Lung (tissue), 11 donors: ENCODE measurements at regions not wholly inside any gene's neighbourhood (a gene's known extent, or its start where the extent isn't known, plus 50 kb on each side); places are given as distances from the start of the nearest gene placed in this dataset.
"Not testable (repeated sequence)": the region's sequence is repeated elsewhere in the genome, so short reads cannot be mapped to it uniquely, and the experiment has no call there.

Experiments used
- ATAC-seq: fragments of 200-7000 bp; cut with Tn5 transposase; one replicate; pipeline ENCODE4 v1.9.1; 2020; ENCODE audit warnings: moderate number of reproducible peaks; ENCODE audit not compliant: insufficient read depth, low FRiP score
- DNase-seq, 3 donors: peaks; one replicate each; pipeline ENCODE4 v3.0.0-alpha.2; 2013 to 2017
- H3K27ac ChIP-seq, 2 donors: one replicate each; pipeline ENCODE4 v1.5.1; 2013; ENCODE audit warnings: mild to moderate bottlenecking in 2 of 2, moderate library complexity in 2 of 2, control low read depth in 1 of 2, inconsistent platforms in 1 of 2, low read depth in 1 of 2, low read length in 1 of 2
- H3K27me3 ChIP-seq, 3 donors: one replicate each; pipeline ENCODE4 v1.5.1; 2013; ENCODE audit warnings: low read length in 2 of 3; ENCODE audit not compliant: control insufficient read depth in 3 of 3, insufficient read depth in 3 of 3
- H3K36me3 ChIP-seq, 4 donors: one replicate each; pipeline ENCODE4 v1.5.1; 2013; ENCODE audit warnings: low read length in 4 of 4, mild to moderate bottlenecking in 1 of 4, moderate library complexity in 1 of 4; ENCODE audit not compliant: control insufficient read depth in 4 of 4, insufficient read depth in 4 of 4
- H3K4me1 ChIP-seq, 5 donors: one replicate each; pipeline ENCODE4 v1.5.1; 2013; ENCODE audit warnings: low read length in 5 of 5, mild to moderate bottlenecking in 2 of 5, moderate library complexity in 1 of 5; ENCODE audit not compliant: control insufficient read depth in 5 of 5, insufficient read depth in 5 of 5
- H3K4me3 ChIP-seq: one replicate; pipeline ENCODE4 v1.5.1; 2013; ENCODE audit warnings: mild to moderate bottlenecking, control low read depth, moderate library complexity
- H3K9ac ChIP-seq, 2 donors: one replicate each; pipeline ENCODE4 v1.5.1; 2013; ENCODE audit warnings: low read length in 2 of 2, control low read depth in 1 of 2; ENCODE audit not compliant: insufficient read depth in 1 of 2
- H3K9me3 ChIP-seq, 4 donors: one replicate each; pipeline ENCODE4 v1.5.1; 2013; ENCODE audit warnings: low read length in 3 of 4, mild to moderate bottlenecking in 1 of 4, moderate library complexity in 1 of 4; ENCODE audit not compliant: control insufficient read depth in 4 of 4, insufficient read depth in 3 of 4
- WGBS, 2 donors: extraction: QIAGEN DNeasy Blood & Tissue Kit; methylation state at CpG; one replicate each; pipeline ENCODE4 v1.1.7; 2013; 5-methylcytosine and 5-hydroxymethylcytosine counted together
- TF ChIP-seq, protein P1 (sequence below): IDR thresholded peaks from 2 replicates; pipeline ENCODE4 v1.5.1; 2012; ENCODE audit warnings: mild to moderate bottlenecking; ENCODE audit errors: control extremely low read depth, extremely low read depth
- donor health status: control.
- donor health status: control.
- donor health status: Bipolar disorder and iron deficiency.
- donor health status: healthy.
- donor health status: DM: yes; HTN: yes; CAD: no.

DNA sequence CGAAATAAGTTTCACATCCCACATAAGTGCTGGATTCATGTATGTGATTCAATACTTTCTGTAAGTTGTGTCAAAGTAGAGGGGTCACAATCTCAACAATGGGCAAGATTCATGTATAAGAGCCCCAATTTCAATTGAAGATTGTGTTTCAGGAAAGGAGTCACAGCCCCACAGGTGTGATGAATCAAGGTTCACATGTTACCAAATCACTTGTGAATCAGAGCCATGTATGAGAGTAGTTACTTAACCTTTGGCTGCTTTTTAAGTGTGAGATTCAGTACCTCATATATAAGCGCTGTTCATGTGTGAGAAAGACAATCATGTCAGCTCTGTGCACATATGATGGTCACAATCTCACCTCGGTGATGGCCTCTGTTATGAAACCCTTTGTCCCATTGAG lies 1100.0 kb upstream of the AMELY start:
- H3K27ac ChIP-seq: no peak overlapping the region
- ATAC-seq: no peak
- no peak overlapping the region for H3K4me3 ChIP-seq
- no peaks in the 10 kb centered on the region for H3K9me3 ChIP-seq
- no peaks in the 10 kb centered on the region for H3K4me1 ChIP-seq
- no peaks in the 10 kb centered on the region for H3K27me3 ChIP-seq
- H3K36me3 ChIP-seq: no peaks in the 10 kb centered on the region
- WGBS, 2 donors: 90% methylated on average over 3 of the region's 3 CpGs; no CpG with 5 or more reads in 1 of the 2 donors
- TF ChIP-seq, protein P1, sequence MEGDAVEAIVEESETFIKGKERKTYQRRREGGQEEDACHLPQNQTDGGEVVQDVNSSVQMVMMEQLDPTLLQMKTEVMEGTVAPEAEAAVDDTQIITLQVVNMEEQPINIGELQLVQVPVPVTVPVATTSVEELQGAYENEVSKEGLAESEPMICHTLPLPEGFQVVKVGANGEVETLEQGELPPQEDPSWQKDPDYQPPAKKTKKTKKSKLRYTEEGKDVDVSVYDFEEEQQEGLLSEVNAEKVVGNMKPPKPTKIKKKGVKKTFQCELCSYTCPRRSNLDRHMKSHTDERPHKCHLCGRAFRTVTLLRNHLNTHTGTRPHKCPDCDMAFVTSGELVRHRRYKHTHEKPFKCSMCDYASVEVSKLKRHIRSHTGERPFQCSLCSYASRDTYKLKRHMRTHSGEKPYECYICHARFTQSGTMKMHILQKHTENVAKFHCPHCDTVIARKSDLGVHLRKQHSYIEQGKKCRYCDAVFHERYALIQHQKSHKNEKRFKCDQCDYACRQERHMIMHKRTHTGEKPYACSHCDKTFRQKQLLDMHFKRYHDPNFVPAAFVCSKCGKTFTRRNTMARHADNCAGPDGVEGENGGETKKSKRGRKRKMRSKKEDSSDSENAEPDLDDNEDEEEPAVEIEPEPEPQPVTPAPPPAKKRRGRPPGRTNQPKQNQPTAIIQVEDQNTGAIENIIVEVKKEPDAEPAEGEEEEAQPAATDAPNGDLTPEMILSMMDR: no peak
- DNase-seq: no peak
- H3K9ac ChIP-seq: no peak overlapping the region

DNA sequence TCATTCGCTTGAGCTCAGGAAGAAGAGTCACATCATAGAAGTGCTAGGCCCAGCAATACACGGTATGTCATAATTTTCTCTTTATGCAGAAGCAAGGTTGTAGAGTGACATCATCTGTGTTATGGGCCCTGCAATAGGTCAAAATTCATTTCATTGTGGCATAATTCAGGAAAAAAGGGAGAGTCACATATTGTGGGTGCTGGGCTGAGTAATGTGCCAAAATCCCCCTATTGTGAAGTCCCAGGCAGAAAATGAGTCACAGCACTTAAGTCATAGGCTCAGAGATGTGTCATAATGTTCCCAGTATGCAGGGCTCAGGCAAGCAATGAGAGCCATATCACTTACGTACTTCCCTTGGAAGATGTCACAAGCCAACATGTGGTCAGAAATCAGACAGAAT lies 1092.6 kb upstream of the AMELY start:
- TF ChIP-seq, protein P1: no peak
- 84% methylated on average over 3 of the region's 3 CpGs; no CpG with 5 or more reads in 1 of the 2 donors for WGBS, 2 donors
- Histone ChIP-seq H3K4me3 (no peak overlapping the region), H3K27me3 (no peaks in the 10 kb centered on the region), H3K36me3 (no peaks in the 10 kb centered on the region), H3K9ac (no peak overlapping the region), H3K27ac (no peak overlapping the region), H3K4me1 (no peaks in the 10 kb centered on the region), H3K9me3 (no peaks in the 10 kb centered on the region)
- ATAC-seq (no peak), DNase-seq (no peak)

DNA sequence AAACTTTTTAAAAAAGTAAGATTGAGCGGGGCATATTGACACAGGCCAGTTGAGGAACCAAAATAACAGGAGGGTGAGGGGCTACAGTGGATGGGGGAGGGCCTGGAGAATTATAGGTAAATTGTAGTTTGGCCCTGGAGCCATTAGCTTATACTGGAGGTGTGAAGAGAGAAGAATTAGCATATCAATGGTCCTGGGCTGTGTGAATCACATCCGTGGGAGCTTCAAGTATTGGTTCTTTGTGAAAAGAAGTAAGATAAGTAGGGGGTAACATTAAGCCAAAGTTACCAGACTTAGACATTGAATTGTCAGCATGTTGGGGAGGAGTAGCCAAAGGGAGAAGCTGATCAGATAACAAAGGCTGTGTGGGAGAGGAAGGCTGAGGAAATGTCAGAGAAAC lies 1085.2 kb upstream of the AMELY start:
- Histone ChIP-seq H3K4me1 (no peaks in the 10 kb centered on the region), H3K9me3 (no peaks in the 10 kb centered on the region), H3K27me3 (no peaks in the 10 kb centered on the region), H3K4me3 (no peak overlapping the region), H3K9ac (no peak overlapping the region), H3K36me3 (no peaks in the 10 kb centered on the region), H3K27ac (no peak overlapping the region)
- DNase-seq (no peak), ATAC-seq (no peak)
- TF ChIP-seq, protein P1: no peak
- 22% methylated on average over 2 of the region's 2 CpGs; no CpG with 5 or more reads in 1 of the 2 donors for WGBS, 2 donors

DNA sequence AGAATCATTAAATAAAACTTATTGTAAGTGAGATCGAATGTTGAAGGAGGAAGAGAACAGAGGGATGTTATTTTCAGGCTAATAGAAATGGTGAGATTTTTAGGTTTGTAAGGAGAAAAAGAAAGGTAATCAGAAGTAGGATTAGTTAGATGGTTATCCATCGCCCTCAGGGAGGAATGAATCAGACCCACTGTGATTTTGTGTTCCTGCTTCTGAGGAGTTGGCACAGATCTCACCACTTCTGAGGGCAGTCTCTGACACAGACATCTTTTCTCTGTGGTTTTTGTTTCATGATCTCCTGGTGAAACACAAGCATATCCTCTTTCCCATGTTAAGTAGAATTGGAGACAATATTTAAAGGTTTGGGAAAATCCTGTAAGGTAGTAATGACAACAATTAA lies 1083.2 kb upstream of the AMELY start:
- H3K9ac ChIP-seq, H3K9me3 ChIP-seq, H3K27ac ChIP-seq, H3K27me3 ChIP-seq, DNase-seq, ATAC-seq, H3K4me3 ChIP-seq, H3K4me1 ChIP-seq, H3K36me3 ChIP-seq: not testable (repeated sequence)
- 83% methylated on average over 2 of the region's 2 CpGs; no CpG with 5 or more reads in 1 of the 2 donors for WGBS, 2 donors
